ENCODE measurements at regions not wholly inside any gene's neighbourhood (a gene's known extent, or its start where the extent isn't known, plus 50 kb on each side); places are given as distances from the start of the nearest gene placed in this dataset.
"Not testable (repeated sequence)": the region's sequence is repeated elsewhere in the genome, so short reads cannot be mapped to it uniquely, and the experiment has no call there.

DNA sequence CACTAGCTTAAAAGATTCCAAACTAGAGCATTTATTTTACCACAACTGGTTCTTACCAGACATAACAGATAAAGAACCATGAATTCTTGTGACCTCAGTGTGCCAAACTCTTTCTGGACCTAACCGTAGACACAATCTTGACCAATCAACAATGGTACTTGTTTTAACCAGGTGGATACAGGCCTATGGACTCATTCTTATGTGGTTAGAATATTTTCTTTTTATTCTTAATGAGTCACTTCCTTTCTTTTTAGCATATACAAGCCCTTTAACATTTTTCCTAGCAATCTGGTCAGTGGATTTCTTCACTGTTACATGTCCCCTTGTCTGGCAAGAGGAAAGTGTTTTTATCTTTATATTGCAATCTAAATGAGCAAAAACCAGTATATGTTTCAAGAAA is 792.1 kb upstream of the SPRY2 start:
- no peak overlapping the region for H3K4me3 ChIP-seq (ENCODE audit: low read length)
- TF ChIP-seq, protein P1, sequence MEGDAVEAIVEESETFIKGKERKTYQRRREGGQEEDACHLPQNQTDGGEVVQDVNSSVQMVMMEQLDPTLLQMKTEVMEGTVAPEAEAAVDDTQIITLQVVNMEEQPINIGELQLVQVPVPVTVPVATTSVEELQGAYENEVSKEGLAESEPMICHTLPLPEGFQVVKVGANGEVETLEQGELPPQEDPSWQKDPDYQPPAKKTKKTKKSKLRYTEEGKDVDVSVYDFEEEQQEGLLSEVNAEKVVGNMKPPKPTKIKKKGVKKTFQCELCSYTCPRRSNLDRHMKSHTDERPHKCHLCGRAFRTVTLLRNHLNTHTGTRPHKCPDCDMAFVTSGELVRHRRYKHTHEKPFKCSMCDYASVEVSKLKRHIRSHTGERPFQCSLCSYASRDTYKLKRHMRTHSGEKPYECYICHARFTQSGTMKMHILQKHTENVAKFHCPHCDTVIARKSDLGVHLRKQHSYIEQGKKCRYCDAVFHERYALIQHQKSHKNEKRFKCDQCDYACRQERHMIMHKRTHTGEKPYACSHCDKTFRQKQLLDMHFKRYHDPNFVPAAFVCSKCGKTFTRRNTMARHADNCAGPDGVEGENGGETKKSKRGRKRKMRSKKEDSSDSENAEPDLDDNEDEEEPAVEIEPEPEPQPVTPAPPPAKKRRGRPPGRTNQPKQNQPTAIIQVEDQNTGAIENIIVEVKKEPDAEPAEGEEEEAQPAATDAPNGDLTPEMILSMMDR (conservative IDR thresholded peaks at IDR 0.05; ENCODE audit: low read depth, low read length): no peak
- DNase-seq (ENCODE audit: low read depth): no peak

DNA sequence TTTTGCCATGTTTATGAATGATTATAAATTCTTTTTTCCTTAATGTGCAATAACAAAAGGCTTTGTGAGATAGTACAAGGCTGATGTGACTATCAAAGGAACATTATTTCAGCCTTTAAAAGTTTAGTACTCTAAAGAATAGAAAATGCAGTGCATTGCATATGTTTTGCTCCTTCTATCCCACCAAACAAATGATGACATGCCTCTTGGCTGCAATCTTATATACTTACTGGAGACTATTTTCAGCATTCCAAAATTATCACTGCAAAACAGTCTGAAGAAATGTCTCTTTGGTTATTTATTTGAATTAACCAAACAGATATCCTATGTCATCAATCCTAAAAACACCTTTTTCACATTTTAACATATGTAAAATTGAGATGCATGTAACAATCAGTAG is 776.5 kb upstream of the SPRY2 start:
- H3K4me3 ChIP-seq (ENCODE audit: low read length): no peak overlapping the region
- no peak for DNase-seq (ENCODE audit: low read depth)
- TF ChIP-seq, protein P1 (conservative IDR thresholded peaks at IDR 0.05; ENCODE audit: low read depth, low read length): no peak

DNA sequence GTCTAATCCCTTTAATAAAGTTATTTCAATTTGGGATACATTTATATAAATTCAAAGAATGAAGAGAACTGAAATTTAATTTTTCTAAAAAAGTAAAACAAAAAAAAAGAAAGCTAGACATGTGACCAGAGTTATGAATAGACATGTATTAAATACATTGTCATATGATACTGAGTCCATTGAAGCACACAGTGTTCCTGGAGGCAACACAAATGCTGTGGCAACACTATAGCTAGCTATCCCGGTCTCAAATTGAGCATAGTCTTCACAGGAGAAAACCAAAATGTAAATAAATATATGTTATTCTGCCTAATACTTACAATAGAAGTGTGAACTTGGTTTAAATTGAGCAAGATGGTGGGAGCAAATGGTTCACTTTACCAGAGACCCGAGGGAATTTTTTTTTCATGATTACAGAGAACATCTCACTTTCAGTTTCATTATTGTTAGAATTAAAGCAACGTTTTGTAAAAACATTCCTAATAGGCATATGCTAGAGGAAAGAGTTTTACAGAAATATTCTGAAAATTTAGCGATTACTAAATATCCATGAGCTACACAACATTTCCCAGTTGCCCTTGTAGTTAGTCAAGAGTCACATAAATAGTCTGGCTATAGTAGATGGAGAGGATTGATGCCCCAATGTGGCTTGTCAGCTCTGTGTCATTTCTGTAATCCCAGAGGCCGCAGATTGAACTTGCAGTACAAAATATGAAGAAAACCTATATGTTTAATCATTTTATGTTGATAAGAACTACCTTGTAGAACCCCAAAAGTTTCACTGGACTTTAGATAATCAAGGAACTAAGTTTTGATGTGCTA is 775.7 kb upstream of the SPRY2 start:
- TF ChIP-seq, protein P1 (conservative IDR thresholded peaks at IDR 0.05; ENCODE audit: low read depth, low read length): no peak
- no peak overlapping the region for H3K4me3 ChIP-seq (ENCODE audit: low read length)
- no peak for DNase-seq (ENCODE audit: low read depth)

DNA sequence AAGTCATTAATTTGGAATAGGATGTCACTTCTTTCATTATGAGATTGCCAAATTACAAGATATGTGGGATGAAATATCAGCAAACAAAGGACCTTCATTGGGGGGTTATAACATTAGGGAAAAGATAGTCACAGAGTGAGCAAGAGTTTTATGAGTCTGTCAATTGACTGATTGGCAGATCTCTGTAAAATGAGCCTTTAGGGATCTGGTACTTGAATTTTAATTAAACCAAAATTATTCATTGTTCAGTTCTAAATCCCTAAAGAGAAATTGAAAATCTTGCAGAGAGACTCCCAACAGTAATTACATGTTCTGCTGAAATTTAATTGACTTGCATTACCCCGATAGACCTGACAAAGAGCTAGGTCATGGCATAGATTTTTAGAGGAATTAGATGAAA is 768.1 kb upstream of the SPRY2 start:
- TF ChIP-seq, protein P1 (conservative IDR thresholded peaks at IDR 0.05; ENCODE audit: low read depth, low read length): no peak
- DNase-seq (ENCODE audit: low read depth): no peak
- no peak overlapping the region for H3K4me3 ChIP-seq (ENCODE audit: low read length)

DNA sequence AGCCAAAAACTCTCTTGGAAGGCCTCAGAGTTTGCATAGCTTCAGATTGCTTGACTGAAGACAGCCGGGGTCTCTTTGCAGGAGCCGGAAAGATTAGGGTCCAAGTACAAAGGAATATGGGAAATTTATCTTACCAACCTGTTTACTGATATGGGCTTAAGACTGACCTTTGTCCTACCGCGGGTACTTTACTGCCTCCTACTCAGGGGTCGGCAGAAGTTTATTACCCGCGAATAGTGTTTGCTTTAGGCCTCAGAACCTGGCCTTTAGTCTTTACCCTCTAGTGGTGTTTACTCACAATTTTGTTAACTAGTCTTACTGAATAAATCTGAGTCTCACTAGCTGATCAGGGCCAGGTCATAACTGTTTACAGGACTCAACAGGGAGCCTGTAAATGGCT is 765.4 kb upstream of the SPRY2 start:
- H3K4me3 ChIP-seq (ENCODE audit: low read length): no peak overlapping the region
- no peak for DNase-seq (ENCODE audit: low read depth)
- TF ChIP-seq, protein P1 (conservative IDR thresholded peaks at IDR 0.05; ENCODE audit: low read depth, low read length): no peak

DNA sequence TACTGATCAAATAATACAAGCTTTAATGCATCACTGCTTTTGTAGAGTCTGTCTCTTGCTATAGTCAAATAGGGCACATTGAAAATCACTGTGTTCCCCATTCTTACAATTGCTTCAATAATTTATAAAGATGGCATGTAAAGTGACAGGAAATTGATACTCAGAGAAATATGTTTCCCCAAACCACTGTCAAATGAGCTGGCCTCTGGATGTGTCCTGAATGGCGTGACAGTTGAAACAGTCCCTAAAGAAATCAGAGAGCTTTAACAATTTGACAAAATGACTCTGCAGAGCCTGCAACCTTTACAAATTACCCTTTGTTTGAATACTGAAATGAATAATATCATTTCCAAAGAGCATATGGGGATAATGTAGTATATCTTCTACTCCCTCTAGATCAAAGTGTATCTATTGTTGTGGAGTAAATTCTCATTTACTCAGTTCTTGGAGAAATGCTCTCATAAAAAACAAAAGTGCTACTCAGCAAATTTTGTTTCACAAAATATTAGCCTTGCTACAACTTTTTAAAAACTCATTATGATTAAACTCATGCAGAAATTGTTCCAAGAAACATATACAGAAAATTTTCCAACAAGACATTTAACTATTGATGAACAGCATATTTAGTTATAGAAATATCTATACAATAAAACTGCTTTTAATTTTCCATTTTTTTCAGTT is 763.2 kb upstream of the SPRY2 start:
- H3K4me3 ChIP-seq (ENCODE audit: low read length): no peak overlapping the region
- TF ChIP-seq, protein P1 (conservative IDR thresholded peaks at IDR 0.05; ENCODE audit: low read depth, low read length): no peak
- DNase-seq (ENCODE audit: low read depth): no peak

DNA sequence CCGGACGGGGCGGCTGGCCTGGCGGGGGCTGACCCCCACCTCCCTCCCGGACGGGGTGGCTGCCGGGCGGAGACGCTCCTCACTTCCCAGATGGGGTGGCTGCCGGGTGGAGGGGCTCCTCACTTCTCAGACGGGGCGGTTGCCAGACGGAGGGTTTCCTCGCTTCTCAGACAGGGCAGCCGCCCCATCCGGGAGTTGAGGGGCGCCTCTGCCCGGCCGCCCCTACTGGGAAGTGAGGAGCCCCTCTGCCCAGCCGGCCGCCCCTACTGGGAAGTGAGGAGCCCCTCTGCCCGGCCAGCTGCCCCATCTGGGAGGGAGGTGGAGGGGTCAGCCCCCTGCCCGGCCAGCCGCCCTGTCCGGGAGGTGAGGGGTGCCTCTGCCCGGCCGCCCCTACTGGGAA is 761.1 kb upstream of the SPRY2 start:
- DNase-seq (ENCODE audit: low read depth); H3K4me3 ChIP-seq (ENCODE audit: low read length): not testable (repeated sequence)
